Astrocyte of the spinal cord (primary cell): ENCODE measurements at regions not wholly inside any gene's neighbourhood (a gene's known extent, or its start where the extent isn't known, plus 50 kb on each side); places are given as distances from the start of the nearest gene placed in this dataset.

Experiments
- DNase-seq: peaks from one replicate; pipeline ENCODE4 v3.0.0; 2011; ENCODE audit warnings: low read depth, low spot score
- H3K4me3 ChIP-seq: 2 replicates; pipeline ENCODE4 v1.5.1; 2011; ENCODE audit warnings: low read depth, mild to moderate bottlenecking, low read length, moderate library complexity
- CTCF ChIP-seq: IDR thresholded peaks from 2 replicates; pipeline ENCODE4 v1.5.1; 2012; ENCODE audit warnings: low read depth, mild to moderate bottlenecking, low read length, inconsistent platforms
- in situ Hi-C: cut with HindIII; loops from 2 replicates; pipeline ENCODE4 v1.10.0; 2017; ENCODE audit warnings: low sequenced_read_pairs

GRCh38 chr17:14506364-14506763, 205.5 kb downstream of the HS3ST3B1 start:
- TF ChIP-seq CTCF: no peak
- no peak overlapping the region for H3K4me3 ChIP-seq
- no peak for DNase-seq
- in situ Hi-C loops: no loop called here

- no peak for DNase-seq
- H3K4me3 ChIP-seq: no peak overlapping the region
- in situ Hi-C loops: no loop called here
- TF ChIP-seq CTCF: no peak
Observed at GRCh38 chr17:14505606-14506005, 204.7 kb downstream of the HS3ST3B1 start.

- in situ Hi-C loops: no loop called here
- H3K4me3 ChIP-seq: no peak overlapping the region
- no peak for DNase-seq
- TF ChIP-seq CTCF: no peak
Observed at GRCh38 chr17:14499976-14500375, 199.1 kb downstream of the HS3ST3B1 start.

GRCh38 chr17:14498812-14499211, 197.9 kb downstream of the HS3ST3B1 start:
- no peak for DNase-seq
- no peak for TF ChIP-seq CTCF
- in situ Hi-C loops: no loop called here
- H3K4me3 ChIP-seq: no peak overlapping the region

GRCh38 chr17:14494161-14494560, 193.3 kb downstream of the HS3ST3B1 start:
- TF ChIP-seq CTCF: no peak
- in situ Hi-C loops: no loop called here
- no peak for DNase-seq
- H3K4me3 ChIP-seq: no peak overlapping the region

- no peak for TF ChIP-seq CTCF
- DNase-seq: no peak
- in situ Hi-C loops: no loop called here
- H3K4me3 ChIP-seq: no peak overlapping the region
Observed at GRCh38 chr17:14489986-14490385, 189.1 kb downstream of the HS3ST3B1 start.

GRCh38 chr17:14488958-14489550, 188.2 kb downstream of the HS3ST3B1 start:
- in situ Hi-C loops: no loop called here
- DNase-seq: no peak
- TF ChIP-seq CTCF: no peak
- no peak overlapping the region for H3K4me3 ChIP-seq
